ACC112 (cell line): ENCODE measurements at regions not wholly inside any gene's neighbourhood (a gene's known extent, or its start where the extent isn't known, plus 50 kb on each side); places are given as distances from the start of the nearest gene placed in this dataset.

Source experiments
- H2AFZ ChIP-seq: fragments of 200-600 bp; sonication (generic); one replicate; pipeline ENCODE4 v1.6.0; 2017; ENCODE audit warnings: antibody characterized with exemption, low read length; ENCODE audit not compliant: unreplicated experiment
- H3K27ac ChIP-seq: fragments of 200-600 bp; sonication (generic); 2 replicates; pipeline ENCODE4 v1.5.1; 2014; ENCODE audit warnings: low read depth, mild to moderate bottlenecking, antibody characterized with exemption, low read length, moderate library complexity
- H3K27me3 ChIP-seq: fragments of 200-600 bp; sonication (generic); 2 replicates; pipeline ENCODE4 v1.6.1; 2014; ENCODE audit warnings: mild to moderate bottlenecking, antibody characterized with exemption, low read length, moderate library complexity, mixed read lengths; ENCODE audit not compliant: insufficient read depth
- H3K36me3 ChIP-seq: fragments of 200-600 bp; sonication (generic); 2 replicates; pipeline ENCODE4 v1.6.1; 2016; ENCODE audit warnings: mild to moderate bottlenecking, antibody characterized with exemption, low read length, moderate library complexity, mixed read lengths; ENCODE audit not compliant: insufficient read depth
- H3K4me1 ChIP-seq: fragments of 200-600 bp; sonication (generic); one replicate; pipeline ENCODE4 v1.6.1; 2016; ENCODE audit warnings: low read length, mixed read lengths; ENCODE audit not compliant: insufficient read depth, unreplicated experiment, control insufficient read depth
- H3K4me3 ChIP-seq: fragments of 200-600 bp; sonication (generic); 2 replicates; pipeline ENCODE4 v1.5.1; 2014; ENCODE audit warnings: mild to moderate bottlenecking, low read depth, low read length
- H3K79me2 ChIP-seq: fragments of 200-600 bp; sonication (generic); one replicate; pipeline ENCODE4 v1.6.0; 2016; ENCODE audit warnings: low read length; ENCODE audit not compliant: control insufficient read depth, unreplicated experiment, insufficient read depth

- H3K4me3 ChIP-seq = no peak overlapping the region
- no peaks in the 10 kb centered on the region for H3K36me3 ChIP-seq
- H3K79me2 ChIP-seq = no peaks in the 10 kb centered on the region
- H2AFZ ChIP-seq = no peak overlapping the region
- H3K4me1 ChIP-seq = peaks cover 6% of the 10 kb centered on the region
- H3K27me3 ChIP-seq = no peaks in the 10 kb centered on the region
- H3K27ac ChIP-seq = no peak overlapping the region
These were observed 262.1 kb downstream of the ENC1 start for GRCh38 chr5:74378464-74378863.

GRCh38 chr5:74376187-74376586 is 264.3 kb downstream of the ENC1 start:
- H3K4me3 ChIP-seq = no peak overlapping the region
- no peaks in the 10 kb centered on the region for H3K79me2 ChIP-seq
- H3K27ac ChIP-seq = no peak overlapping the region
- H3K4me1 ChIP-seq = no peaks in the 10 kb centered on the region
- H3K36me3 ChIP-seq = no peaks in the 10 kb centered on the region
- H3K27me3 ChIP-seq = no peaks in the 10 kb centered on the region
- no peak overlapping the region for H2AFZ ChIP-seq

GRCh38 chr5:74375271-74375670 is 265.3 kb downstream of the ENC1 start:
- Histone ChIP-seq H3K27ac (no peak overlapping the region), H3K27me3 (no peaks in the 10 kb centered on the region), H3K79me2 (no peaks in the 10 kb centered on the region), H3K4me1 (no peaks in the 10 kb centered on the region), H2AFZ (no peak overlapping the region), H3K4me3 (no peak overlapping the region), H3K36me3 (no peaks in the 10 kb centered on the region)

GRCh38 chr5:74374656-74375055 is 265.9 kb downstream of the ENC1 start:
- no peaks in the 10 kb centered on the region for H3K79me2 ChIP-seq
- no peak overlapping the region for H3K4me3 ChIP-seq
- no peaks in the 10 kb centered on the region for H3K27me3 ChIP-seq
- no peaks in the 10 kb centered on the region for H3K36me3 ChIP-seq
- H3K27ac ChIP-seq = no peak overlapping the region
- no peak overlapping the region for H2AFZ ChIP-seq
- no peaks in the 10 kb centered on the region for H3K4me1 ChIP-seq

- Histone ChIP-seq H3K36me3 (no peaks in the 10 kb centered on the region), H3K79me2 (no peaks in the 10 kb centered on the region), H3K27me3 (no peaks in the 10 kb centered on the region), H3K4me3 (no peak overlapping the region), H3K27ac (no peak overlapping the region), H2AFZ (no peak overlapping the region), H3K4me1 (no peaks in the 10 kb centered on the region)
These were observed 267.5 kb downstream of the ENC1 start for GRCh38 chr5:74373076-74373475.

- Histone ChIP-seq H3K4me1 (no peaks in the 10 kb centered on the region), H3K27ac (no peak overlapping the region), H3K4me3 (no peak overlapping the region), H3K79me2 (no peaks in the 10 kb centered on the region), H3K36me3 (no peaks in the 10 kb centered on the region), H3K27me3 (no peaks in the 10 kb centered on the region), H2AFZ (no peak overlapping the region)
These were observed 267.9 kb downstream of the ENC1 start for GRCh38 chr5:74372502-74373064.

- Histone ChIP-seq H2AFZ (no peak overlapping the region), H3K36me3 (no peaks in the 10 kb centered on the region), H3K79me2 (no peaks in the 10 kb centered on the region), H3K27me3 (no peaks in the 10 kb centered on the region), H3K4me3 (no peak overlapping the region), H3K27ac (no peak overlapping the region), H3K4me1 (no peaks in the 10 kb centered on the region)
These were observed 268.5 kb downstream of the ENC1 start for GRCh38 chr5:74372051-74372450.

GRCh38 chr5:74371621-74372020 is 268.9 kb downstream of the ENC1 start:
- H3K36me3 ChIP-seq = no peaks in the 10 kb centered on the region
- H3K4me1 ChIP-seq = no peaks in the 10 kb centered on the region
- H3K27me3 ChIP-seq = no peaks in the 10 kb centered on the region
- H2AFZ ChIP-seq = no peak overlapping the region
- no peaks in the 10 kb centered on the region for H3K79me2 ChIP-seq
- no peak overlapping the region for H3K27ac ChIP-seq
- no peak overlapping the region for H3K4me3 ChIP-seq

- H3K79me2 ChIP-seq = no peaks in the 10 kb centered on the region
- no peak overlapping the region for H2AFZ ChIP-seq
- no peak overlapping the region for H3K4me3 ChIP-seq
- no peaks in the 10 kb centered on the region for H3K4me1 ChIP-seq
- H3K27me3 ChIP-seq = no peaks in the 10 kb centered on the region
- no peak overlapping the region for H3K27ac ChIP-seq
- H3K36me3 ChIP-seq = no peaks in the 10 kb centered on the region
These were observed 270.4 kb downstream of the ENC1 start for GRCh38 chr5:74370168-74370567.

GRCh38 chr5:74369173-74369572 is 271.4 kb downstream of the ENC1 start:
- Histone ChIP-seq H3K4me3 (no peak overlapping the region), H3K79me2 (no peaks in the 10 kb centered on the region), H3K36me3 (no peaks in the 10 kb centered on the region), H3K27ac (no peak overlapping the region), H2AFZ (no peak overlapping the region), H3K4me1 (no peaks in the 10 kb centered on the region), H3K27me3 (no peaks in the 10 kb centered on the region)

- H3K4me3 ChIP-seq = no peak overlapping the region
- no peaks in the 10 kb centered on the region for H3K79me2 ChIP-seq
- H3K36me3 ChIP-seq = no peaks in the 10 kb centered on the region
- H3K27me3 ChIP-seq = no peaks in the 10 kb centered on the region
- H2AFZ ChIP-seq = no peak overlapping the region
- no peaks in the 10 kb centered on the region for H3K4me1 ChIP-seq
- no peak overlapping the region for H3K27ac ChIP-seq
These were observed 272.6 kb downstream of the ENC1 start for GRCh38 chr5:74367934-74368333.
